HG02943 (cell line): ENCODE measurements at regions not wholly inside any gene's neighbourhood (a gene's known extent, or its start where the extent isn't known, plus 50 kb on each side); places are given as distances from the start of the nearest gene placed in this dataset.
"Not testable (repeated sequence)": the region's sequence is repeated elsewhere in the genome, so short reads cannot be mapped to it uniquely, and the experiment has no call there.

ENCODE experiments used
- ATAC-seq: cut with Tn5 transposase; IDR thresholded peaks from one replicate; pipeline ENCODE4 v1.9.1; 2021; ENCODE audit warnings: mild to moderate bottlenecking, low read depth, moderate library complexity; ENCODE audit not compliant: unreplicated experiment

DNA sequence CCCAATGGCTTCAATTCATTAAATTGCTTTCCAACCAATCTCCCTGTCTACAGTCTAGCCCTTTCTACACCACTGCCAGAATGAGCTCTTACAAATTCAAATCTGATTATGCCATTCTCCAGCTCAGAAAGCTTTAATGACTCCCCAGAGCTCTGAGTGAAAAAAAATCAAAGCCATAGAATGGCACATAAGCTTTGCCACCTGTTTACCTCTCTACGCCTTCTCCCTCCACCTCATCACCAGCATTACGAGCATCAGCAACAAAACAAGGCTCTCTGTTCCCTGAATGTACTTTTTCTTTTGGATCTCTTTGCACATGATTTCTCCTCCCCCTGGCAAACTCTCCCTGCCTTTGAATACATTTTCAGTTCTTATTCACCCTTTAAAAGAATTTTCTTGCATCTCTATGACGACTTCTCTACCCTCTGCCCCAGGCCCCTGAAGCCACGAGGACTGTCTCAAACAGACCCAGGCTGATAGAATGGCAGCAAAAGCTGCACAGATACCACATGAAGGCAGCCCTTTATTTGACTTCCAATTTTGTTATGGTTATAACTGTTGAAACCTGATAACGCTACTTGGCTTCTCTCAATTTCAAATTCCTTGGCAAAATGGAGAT, 516.0 kb downstream of the PCDH7 start:
- no peak for ATAC-seq

DNA sequence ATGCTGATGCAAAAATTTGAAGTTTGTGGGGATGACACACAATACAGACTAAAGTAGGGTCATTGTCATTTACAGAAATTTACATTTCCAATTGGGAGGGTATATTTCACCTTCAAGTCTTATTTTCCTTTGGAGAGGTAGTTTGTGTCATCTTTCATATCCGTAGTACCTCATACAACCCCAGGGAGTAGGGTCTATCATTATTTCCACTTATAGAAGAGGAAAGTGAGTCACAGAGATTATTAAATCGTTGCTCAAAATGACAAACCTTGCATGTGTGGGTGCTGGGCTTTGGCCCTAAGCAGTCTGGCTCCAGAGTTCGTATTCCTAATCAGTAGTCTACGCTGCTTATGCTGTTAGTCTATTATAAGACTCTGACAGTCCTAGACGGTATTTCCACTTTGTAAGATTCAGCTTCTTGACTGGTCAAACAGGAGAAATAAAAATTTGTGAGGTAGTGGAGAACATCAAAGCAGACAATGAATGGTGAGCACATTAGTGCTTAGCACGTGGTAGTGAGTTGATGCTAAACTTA, 516.5 kb downstream of the PCDH7 start:
- ATAC-seq: no peak

DNA sequence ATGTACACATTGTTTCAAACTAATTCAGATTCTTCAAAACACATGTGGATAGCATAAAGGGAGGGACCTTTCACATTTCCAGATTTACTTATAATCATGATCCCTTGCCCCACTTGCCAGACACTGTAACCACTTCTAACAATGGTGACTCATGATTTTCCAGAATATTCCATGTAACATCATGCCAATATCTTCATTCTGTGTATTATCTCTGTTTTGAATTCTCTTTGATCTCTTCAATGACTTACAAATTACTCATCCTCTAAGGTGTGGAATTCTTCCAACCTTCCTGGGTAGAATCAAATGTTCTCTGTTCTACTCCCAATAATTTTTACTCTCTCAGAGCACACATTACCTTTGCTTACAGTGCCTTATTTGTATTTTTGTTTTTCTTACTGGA, 517.1 kb downstream of the PCDH7 start:
- no peak for ATAC-seq

DNA sequence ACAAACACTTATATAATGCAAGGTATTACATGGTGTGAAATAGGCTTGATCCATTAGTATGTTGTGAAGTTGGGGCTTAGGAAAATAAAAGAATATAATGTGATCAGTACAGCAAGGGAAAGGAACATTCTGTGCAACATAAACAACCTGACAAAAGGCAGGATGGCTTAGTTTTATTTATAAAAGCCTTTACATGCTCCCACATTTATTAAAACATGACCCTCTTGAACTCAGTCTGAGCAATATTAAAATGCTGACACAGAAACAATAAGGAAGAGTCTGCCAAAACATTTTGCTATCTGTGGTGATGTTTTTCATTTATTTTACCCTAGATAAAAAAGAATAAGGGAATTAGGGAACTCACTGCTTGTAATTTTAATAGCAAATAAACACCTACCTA, 519.7 kb downstream of the PCDH7 start:
- no peak for ATAC-seq

DNA sequence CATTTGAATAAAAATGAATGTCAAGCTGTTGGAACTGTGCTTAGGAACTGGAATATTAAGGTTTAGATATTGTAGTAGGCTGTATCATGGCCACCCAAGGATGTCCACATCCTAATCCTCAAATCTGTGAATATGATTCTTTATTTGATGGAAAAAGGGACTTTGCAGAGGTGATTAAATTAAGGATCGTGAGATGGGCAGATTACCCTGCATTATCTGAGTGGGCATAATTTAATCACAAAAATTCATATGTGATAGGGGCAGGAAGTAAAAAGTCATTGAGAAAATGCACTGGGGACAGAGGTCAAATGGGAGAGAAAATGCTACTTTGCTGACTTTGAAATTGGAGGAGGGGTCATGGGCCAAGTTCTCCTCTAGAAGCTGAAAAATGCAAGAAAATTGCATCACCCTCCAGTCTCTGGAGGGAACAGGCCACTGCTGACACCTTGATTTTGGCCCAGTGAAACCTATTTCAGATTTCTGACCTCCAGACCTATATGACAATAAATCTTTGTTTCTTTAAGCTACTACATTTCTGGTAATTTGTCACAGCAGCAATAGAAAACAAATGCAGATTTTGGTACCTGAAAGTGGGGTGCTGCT, 521.4 kb downstream of the PCDH7 start:
- no peak for ATAC-seq

DNA sequence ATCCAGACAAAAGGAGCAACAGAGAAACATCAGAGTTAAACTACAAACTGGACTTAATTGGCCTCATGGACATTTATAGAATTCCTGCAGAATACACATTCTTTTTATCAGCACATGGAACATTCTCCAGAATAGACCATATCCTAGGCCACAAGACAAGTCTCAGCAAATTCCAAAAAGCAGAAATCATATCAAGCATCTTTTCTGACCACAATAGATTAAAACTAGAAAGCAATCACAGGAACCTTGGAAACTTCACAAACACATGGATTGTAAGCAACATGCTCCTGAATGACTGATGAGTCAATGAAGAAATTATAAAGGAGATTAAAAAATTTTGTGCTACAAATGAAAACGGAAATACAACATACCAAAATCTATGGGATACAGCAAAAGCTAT, 526.7 kb downstream of the PCDH7 start:
- no peak for ATAC-seq

DNA sequence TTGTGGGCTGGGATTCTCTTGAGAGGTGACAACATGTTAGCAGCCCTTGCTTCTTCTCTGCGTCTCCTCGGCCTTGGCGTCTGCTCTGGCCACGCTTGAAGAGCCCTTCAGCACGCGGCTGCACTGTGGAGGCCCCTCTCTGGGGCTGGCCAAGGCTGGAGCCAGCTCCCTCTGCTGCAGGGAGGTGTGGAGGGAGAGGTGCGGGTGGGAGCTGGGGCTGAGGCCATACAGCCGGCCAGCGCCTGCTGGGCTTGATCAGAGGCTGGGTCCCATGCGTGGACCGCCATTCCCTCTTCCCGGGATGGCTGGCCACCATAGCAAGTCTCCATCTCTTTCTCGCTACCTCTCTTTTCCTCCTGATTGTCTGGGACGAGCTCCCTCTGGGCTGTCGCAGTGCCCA, 539.0 kb downstream of the PCDH7 start:
- no peak for ATAC-seq

DNA sequence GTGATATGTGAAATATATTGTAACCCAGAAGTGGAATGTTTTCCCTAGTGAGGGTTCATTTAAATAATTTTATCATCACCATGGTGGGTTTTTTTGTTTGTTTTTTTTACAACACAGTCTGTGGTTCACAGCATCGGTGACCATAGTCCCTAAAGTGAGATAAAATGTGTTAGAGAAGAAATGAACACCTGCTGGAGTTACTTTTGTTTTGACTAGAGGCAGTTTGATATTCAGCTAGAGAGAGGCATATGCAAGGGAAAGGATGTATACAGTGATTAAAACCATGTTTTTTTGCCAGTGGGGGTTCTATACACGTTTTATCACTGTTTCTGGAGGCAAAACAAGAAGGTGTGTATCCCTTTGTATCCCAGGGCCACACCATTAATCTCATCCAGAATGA, 541.5 kb downstream of the PCDH7 start:
- ATAC-seq: no peak

DNA sequence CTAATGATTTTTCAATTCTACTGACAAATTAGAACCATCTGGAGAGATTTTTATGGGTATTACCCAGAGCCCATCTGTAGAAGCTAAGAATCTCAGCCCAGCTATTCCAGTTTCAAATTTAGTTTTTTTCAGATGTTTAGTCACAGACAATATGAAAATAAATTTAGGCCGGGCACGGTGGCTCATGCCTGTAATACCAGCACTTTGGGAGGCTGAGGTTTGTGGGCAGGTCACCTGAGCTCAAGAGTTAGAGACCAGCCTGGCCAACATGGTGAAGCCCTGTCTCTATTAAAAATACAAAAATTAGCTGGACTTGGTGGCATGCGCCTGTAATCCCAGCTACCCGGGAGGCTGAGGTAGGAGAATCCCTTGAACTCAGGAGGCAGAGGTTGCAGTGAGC, 545.9 kb downstream of the PCDH7 start:
- not testable (repeated sequence) for ATAC-seq

DNA sequence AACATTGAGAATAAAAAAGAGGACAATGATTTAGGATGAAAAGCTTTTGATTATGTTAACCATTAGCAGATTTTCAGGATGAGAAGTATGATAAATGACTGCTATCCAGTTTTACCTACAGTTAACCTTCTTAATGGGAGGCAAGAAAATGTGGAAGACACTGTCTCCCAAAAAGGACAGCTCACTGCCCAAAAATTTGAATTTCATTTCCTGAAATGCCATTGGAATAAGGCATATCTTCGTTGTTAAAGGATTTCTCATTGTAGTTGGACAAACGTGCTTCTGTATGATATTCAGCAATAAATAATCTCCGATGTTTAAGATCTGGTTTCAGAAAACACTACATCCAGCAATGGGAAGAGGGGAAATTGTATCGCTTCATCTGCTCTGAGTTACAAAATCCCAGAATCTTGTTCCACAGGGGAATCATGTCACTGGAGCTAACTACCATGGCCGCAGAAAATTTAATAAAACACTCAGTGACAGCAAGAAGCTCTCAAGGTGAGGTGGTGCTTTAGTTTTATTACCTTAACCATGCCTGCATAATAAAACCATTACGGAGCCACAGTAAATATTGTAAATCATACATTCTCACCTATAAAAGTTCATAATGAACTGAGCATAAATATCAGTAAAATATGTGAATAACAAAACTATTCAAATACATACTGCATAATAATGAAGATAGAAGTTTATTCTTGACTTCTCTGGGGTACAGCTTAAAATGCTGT, 552.3 kb downstream of the PCDH7 start:
- ATAC-seq: no peak

DNA sequence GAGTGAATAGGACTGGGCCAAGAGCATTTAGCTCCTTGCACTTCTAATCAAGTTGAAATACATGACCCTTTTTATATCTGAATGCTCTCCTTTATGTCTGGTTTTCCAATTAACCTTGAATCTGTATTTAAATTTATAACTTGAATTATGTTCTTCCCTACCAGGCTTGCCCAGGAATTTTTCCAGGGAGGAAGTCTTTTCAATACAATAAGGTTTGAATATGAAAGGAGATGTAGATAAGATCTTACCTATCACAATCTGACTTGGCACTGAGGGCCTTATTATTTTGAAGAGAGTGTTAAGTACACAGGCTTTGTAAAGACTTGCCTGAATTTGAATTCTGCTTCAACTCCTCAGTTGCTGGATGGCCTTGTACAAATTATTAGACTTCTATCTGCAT, 555.7 kb downstream of the PCDH7 start:
- no peak for ATAC-seq

DNA sequence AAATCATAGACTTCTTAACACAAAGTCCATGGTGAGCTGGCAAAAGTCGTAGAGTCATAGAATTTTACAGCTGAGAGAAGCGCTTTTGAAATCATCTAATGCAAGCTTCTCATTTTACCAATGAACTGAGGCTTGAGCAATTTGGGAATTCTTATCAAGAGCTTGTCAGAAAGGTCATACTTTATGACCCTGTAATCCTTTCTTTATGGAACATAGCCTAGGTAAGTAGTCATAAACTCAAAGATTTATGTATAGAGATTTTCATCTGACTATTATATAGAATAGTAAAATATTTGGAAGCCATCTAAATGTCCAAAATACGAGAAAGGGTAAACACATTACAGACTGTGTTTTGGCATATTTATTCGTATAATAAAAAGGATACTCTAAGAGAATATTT, 563.5 kb downstream of the PCDH7 start:
- no peak for ATAC-seq

DNA sequence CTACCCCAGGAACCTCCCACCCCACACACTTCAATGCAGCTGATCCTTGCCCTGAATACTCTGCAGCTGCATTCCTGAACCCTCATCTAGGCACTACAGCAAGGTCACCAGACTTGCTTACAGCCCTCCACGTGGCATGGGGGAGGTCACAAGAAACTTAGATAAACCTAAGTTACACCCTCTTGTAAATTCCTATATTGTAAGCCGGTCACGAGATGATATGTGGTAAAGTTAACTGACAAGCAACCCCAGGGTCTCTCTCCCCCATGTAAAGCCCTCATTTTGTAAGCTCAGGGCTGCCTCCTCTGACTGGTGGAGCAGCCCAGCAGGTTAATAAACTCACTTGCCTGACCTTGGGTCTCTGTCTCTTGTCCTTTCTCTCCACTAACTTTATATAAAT, 570.7 kb downstream of the PCDH7 start:
- no peak for ATAC-seq

DNA sequence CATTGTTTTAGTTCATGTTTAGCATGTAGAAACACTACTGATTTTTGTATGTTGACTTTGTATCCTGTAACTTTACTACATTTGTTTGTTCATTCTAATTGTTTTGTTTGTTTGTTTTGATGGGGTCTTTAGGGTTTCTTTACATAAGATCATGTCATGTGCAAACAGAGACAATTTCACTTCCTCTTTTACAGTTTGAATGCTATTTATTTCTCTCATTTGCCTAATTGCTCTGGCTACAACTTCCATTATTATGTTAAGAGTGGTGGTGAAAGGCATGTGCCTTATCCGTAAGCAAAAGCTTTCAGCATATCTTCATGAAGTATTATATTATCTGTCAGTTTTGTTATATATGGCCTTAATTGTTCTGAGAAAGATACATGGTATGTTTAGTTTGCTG, 571.1 kb downstream of the PCDH7 start:
- ATAC-seq: no peak

DNA sequence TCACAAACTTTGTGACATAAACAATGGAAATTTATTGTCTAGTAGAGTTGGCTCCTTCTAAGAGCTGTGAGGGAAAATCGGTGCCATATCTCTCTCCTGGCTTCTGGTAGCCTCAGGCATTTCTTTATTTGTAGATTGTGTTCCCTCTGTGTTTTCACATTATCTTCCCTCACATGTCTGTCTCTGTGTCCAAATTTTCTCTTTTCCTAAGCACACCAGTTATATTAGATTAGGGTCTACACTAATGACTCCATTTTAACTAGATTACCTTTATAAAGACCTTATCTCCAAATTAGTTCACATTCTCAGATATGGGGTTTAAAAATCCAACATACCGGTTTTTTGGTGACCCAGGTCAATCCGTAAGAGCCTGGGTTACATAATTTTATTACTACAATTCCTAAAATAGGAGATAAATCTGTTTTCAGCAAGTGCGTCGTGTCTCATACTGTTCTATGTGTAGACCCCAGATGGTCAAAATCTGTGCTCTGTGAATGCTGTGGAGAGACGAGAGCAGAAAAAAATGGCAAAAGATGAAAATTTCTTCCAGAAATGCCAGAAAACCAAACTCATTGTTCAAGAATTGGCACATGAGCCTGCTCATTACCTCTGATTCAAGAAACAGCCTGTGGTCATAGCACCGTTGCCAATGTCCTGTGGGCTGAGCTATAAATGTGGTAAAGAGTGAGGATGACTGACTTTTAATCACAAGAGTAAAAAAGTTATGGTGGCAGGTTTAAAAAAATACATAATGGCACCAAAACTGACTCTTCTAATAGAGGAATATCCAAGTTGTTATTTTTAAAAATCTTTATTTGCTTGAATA, 574.7 kb downstream of the PCDH7 start:
- no peak for ATAC-seq

DNA sequence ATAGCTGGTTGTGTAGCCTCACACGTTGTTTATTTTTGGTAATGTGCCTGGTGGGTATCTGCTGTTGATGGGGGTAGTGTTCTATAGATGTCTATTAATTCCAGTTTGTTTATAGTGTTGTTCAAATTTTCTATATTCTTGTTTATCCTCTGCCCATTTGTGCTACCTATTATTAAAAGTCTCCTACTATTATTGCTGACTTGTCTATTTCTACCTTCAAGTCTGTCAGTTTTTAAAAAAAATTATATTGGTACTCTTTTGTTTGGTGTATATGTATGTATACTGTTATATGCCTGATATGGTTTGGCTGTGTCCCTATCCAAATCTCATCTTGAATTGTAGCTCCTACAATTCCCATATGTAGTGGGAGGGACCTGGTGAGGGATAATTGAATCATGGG, 578.6 kb downstream of the PCDH7 start:
- ATAC-seq: no peak

DNA sequence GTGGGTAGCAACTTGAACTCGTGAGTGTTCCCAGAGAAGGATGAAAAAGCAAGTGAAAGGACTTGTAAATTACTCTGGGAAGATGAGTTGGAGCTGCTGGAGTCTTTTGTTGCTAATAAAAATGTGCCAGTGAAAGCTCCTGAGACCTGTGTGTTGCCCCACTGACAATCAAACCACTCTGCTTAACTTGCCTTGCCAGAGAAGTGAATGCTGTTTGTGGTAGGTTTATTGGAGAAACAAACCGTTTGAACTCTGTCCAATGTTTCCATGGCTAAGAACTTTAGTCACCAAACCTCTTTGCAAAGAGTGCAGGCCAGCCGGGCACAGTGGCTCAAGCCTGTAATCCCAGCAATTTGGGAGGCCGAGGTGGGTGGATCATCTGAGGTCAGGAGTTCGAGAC, 586.9 kb downstream of the PCDH7 start:
- ATAC-seq: no peak

DNA sequence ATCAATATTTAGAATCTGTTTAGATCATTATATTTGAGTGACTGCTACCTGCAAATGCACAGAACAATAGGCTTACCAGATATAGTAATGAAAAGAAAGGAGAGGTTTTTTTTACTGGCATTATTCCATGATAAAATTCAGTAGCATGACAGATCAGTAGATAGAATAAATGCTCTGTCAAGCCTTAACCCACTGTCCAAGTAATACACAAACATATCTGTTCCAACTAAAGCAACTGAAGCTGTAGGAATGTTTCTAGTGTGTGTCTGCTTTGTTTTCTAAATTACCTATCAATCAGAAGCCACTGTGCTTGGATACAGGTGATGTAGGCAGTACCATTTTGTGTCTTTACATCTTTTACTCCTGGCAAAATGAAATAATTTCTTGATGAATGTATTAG, 604.6 kb downstream of the PCDH7 start:
- ATAC-seq: no peak

DNA sequence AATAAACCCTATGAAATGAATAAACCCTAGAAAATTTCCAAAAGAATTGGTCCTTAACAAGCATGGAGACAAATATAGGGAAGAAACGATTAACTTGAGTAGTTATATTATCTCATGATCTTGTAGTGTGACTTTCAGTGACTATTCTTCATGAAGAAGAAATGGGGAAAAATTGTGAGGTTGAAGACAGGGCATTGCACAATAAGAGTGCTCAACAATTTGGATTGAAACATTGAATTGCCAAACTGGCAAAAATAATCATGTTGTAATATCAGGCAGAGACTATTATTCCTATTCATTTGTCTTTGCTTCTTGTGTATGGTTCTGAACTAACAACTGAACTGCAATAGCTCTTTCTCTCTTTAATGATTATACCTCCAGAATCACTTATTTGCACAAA, 605.1 kb downstream of the PCDH7 start:
- no peak for ATAC-seq

DNA sequence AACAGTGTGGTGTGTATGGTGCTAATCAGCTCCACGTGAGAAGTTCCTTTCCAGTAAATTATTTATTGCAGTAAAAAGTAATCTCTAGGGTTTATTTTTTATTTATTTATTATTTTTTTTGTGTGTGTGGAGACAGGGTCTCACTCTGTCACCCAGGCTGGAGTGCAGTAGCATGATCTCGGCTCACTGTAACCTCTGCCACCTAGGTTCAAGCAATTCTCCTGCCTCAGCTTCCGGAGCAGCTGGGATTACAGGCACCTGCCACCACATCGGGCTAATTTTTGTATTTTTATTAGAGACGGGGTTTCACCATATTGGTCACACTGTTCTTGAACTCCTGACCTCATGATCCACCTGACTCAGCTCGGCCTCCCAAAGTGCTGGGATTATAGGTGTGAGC, 606.9 kb downstream of the PCDH7 start:
- no peak for ATAC-seq

DNA sequence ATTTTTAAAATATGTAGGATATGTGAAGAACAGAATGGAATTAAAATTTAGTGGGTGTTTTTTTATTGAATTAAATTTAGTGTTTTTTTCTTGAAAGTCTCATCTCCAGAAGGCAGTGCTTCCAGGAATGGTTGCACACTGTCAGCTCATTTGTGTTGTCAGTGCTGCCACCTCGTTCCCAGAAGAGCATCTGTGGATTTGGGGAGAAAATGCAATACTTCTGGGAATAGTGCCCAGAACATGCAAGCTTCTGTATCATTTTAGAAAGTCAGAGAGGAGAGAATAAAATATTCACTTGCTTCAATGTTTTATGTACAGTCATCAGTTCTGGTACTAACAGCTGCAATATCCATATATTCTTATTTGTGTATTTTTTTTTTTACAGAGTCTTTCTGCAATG, 608.8 kb downstream of the PCDH7 start:
- ATAC-seq: no peak
